DOHH2 (cell line): ENCODE measurements at regions not wholly inside any gene's neighbourhood (a gene's known extent, or its start where the extent isn't known, plus 50 kb on each side); places are given as distances from the start of the nearest gene placed in this dataset.

ENCODE experiments used
- H3F3A ChIP-seq: fragments of 200-600 bp; sonication (generic), shearing (Covaris generic); 2 replicates; pipeline ENCODE4 v1.6.0; 2016; ENCODE audit warnings: antibody characterized with exemption, mild to moderate bottlenecking; ENCODE audit not compliant: control insufficient read depth, insufficient read depth
- H3K27ac ChIP-seq: fragments of 200-600 bp; sonication (generic); 2 replicates; pipeline ENCODE4 v1.5.1; 2014; ENCODE audit warnings: low read depth, mild to moderate bottlenecking, low read length, moderate library complexity
- H3K27me3 ChIP-seq: fragments of 200-600 bp; sonication (generic); 2 replicates; pipeline ENCODE4 v1.6.1; 2014; ENCODE audit warnings: mild to moderate bottlenecking, low read length, mixed read lengths; ENCODE audit not compliant: control insufficient read depth
- H3K36me3 ChIP-seq: fragments of 200-600 bp; sonication (generic); 2 replicates; pipeline ENCODE4 v1.6.1; 2014; ENCODE audit warnings: mild to moderate bottlenecking, low read length, moderate library complexity, mixed read lengths; ENCODE audit not compliant: control insufficient read depth
- H3K4me1 ChIP-seq: fragments of 200-600 bp; sonication (generic); 2 replicates; pipeline ENCODE4 v1.6.1; 2014; ENCODE audit warnings: mild to moderate bottlenecking, low read length, mixed read lengths; ENCODE audit not compliant: control insufficient read depth
- H3K4me2 ChIP-seq: fragments of 200-600 bp; sonication (generic); 2 replicates; pipeline ENCODE4 v1.6.0; 2014; ENCODE audit warnings: mild to moderate bottlenecking, low read length, moderate library complexity
- H3K4me3 ChIP-seq: fragments of 200-600 bp; sonication (generic); 2 replicates; pipeline ENCODE4 v1.5.1; 2014; ENCODE audit warnings: mild to moderate bottlenecking, low read length, mixed read lengths
- H3K79me2 ChIP-seq: fragments of 200-600 bp; sonication (generic); 2 replicates; pipeline ENCODE4 v1.6.1; 2014; ENCODE audit warnings: mild to moderate bottlenecking, low read length, mixed read lengths; ENCODE audit not compliant: control insufficient read depth
- H3K9me2 ChIP-seq: fragments of 200-600 bp; sonication (generic); replicated peaks from 2 replicates; pipeline ENCODE4 v1.6.1; 2014; ENCODE audit warnings: mild to moderate bottlenecking, low read length, mixed read lengths; ENCODE audit not compliant: control insufficient read depth
- H3K9me3 ChIP-seq: fragments of 200-600 bp; sonication (generic); 2 replicates; pipeline ENCODE4 v1.6.1; 2014; ENCODE audit warnings: antibody characterized with exemption, low read length, mixed read lengths; ENCODE audit not compliant: control insufficient read depth, insufficient read depth
- H4K20me1 ChIP-seq: fragments of 200-600 bp; sonication (generic); 2 replicates; pipeline ENCODE4 v1.6.0; 2014; ENCODE audit warnings: low read depth, mild to moderate bottlenecking, antibody characterized with exemption, low read length, moderate library complexity; ENCODE audit not compliant: control insufficient read depth, insufficient read depth
- CTCF ChIP-seq: fragments of 200-600 bp; sonication (generic); IDR thresholded peaks from one replicate; pipeline ENCODE4 v1.5.1; 2014; ENCODE audit warnings: antibody characterized with exemption, mild to moderate bottlenecking, low read depth, low read length; ENCODE audit not compliant: poor library complexity, severe bottlenecking
- EZH2phosphoT487 ChIP-seq: fragments of 200-600 bp; sonication (generic); IDR thresholded peaks from 2 replicates; pipeline ENCODE4 v1.6.1; 2017; ENCODE audit warnings: borderline replicate concordance, mild to moderate bottlenecking, antibody characterized with exemption, low read length, moderate library complexity, mixed read lengths

- TF ChIP-seq CTCF (no peak), EZH2phosphoT487 (no peak)
- no peaks in the 10 kb centered on the region for H3K79me2 ChIP-seq
Measured at GRCh38 chr3:107249132-107249531, 128.1 kb upstream of the CCDC54 start.

GRCh38 chr3:107250221-107250620, 127.0 kb upstream of the CCDC54 start:
- Histone ChIP-seq H3K4me3 (no peak overlapping the region), H3K36me3 (peaks cover 7% of the 10 kb centered on the region; the same call in 1 of the 2 replicates), H4K20me1 (no peaks in the 10 kb centered on the region), H3K79me2 (no peaks in the 10 kb centered on the region), H3K4me1 (no peaks in the 10 kb centered on the region), H3F3A (no peaks in the 10 kb centered on the region), H3K4me2 (no peak overlapping the region), H3K9me2 (no peaks in the 10 kb centered on the region), H3K27me3 (no peaks in the 10 kb centered on the region), H3K9me3 (no peaks in the 10 kb centered on the region), H3K27ac (no peak overlapping the region)
- TF ChIP-seq CTCF (no peak), EZH2phosphoT487 (no peak)

More at GRCh38 chr3:107249132-107249531, 128.1 kb upstream of the CCDC54 start:
- H3K27me3 ChIP-seq = no peaks in the 10 kb centered on the region
- H3K4me3 ChIP-seq = no peak overlapping the region
- no peak overlapping the region for H3K27ac ChIP-seq
- no peaks in the 10 kb centered on the region for H3F3A ChIP-seq
- no peaks in the 10 kb centered on the region for H3K4me1 ChIP-seq
- H3K9me2 ChIP-seq = no peaks in the 10 kb centered on the region
- no peaks in the 10 kb centered on the region for H4K20me1 ChIP-seq
- no peak overlapping the region for H3K4me2 ChIP-seq
- peaks cover 7% of the 10 kb centered on the region; the same call in 1 of the 2 replicates for H3K36me3 ChIP-seq
- H3K9me3 ChIP-seq = no peaks in the 10 kb centered on the region

- no peaks in the 10 kb centered on the region for H3K9me3 ChIP-seq
- H3F3A ChIP-seq = no peaks in the 10 kb centered on the region
Measured at GRCh38 chr3:107251819-107252218, 125.4 kb upstream of the CCDC54 start.

More at GRCh38 chr3:107251819-107252218, 125.4 kb upstream of the CCDC54 start:
- no peaks in the 10 kb centered on the region for H3K4me1 ChIP-seq
- H3K27me3 ChIP-seq = no peaks in the 10 kb centered on the region
- no peaks in the 10 kb centered on the region for H3K36me3 ChIP-seq
- no peaks in the 10 kb centered on the region for H4K20me1 ChIP-seq
- TF ChIP-seq EZH2phosphoT487 (no peak), CTCF (no peak)
- H3K27ac ChIP-seq = no peak overlapping the region
- no peaks in the 10 kb centered on the region for H3K79me2 ChIP-seq
- H3K4me2 ChIP-seq = no peak overlapping the region
- H3K4me3 ChIP-seq = no peak overlapping the region
- H3K9me2 ChIP-seq = no peaks in the 10 kb centered on the region
